ENCODE measurements at regions not wholly inside any gene's neighbourhood (a gene's known extent, or its start where the extent isn't known, plus 50 kb on each side); places are given as distances from the start of the nearest gene placed in this dataset.

DNA sequence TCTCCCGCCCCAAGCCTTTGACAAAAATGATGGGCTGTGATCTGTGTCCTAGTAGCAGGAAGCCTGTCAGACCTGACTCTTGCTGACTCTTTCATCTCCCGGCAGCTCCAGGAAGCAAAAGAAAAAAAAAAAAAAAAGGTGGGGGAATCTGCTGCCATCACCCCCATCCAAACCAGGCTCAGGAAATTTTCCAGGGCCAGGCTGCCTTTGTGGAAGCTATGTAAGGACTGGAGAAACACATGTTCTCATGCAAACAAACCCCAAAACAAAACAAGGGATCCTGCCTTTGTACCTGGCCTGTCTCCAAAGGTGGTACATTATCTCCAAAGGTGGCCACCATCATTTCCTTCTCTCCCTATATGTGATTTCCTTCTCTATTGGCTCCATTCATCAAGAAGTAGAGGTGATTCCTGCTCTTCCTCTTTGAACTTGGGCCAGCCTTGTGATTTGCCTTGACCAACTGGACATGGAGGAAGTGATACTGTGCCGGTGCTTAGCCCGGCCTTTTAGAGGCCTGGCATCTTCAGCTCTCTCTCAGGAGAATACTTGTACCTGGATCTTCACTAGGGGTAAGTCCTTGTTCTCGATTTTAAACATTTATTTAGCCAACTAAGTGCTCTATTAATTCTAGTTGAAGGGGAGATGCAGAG lies 192.2 kb upstream of the SVIL start:
- TF ChIP-seq, protein P1, sequence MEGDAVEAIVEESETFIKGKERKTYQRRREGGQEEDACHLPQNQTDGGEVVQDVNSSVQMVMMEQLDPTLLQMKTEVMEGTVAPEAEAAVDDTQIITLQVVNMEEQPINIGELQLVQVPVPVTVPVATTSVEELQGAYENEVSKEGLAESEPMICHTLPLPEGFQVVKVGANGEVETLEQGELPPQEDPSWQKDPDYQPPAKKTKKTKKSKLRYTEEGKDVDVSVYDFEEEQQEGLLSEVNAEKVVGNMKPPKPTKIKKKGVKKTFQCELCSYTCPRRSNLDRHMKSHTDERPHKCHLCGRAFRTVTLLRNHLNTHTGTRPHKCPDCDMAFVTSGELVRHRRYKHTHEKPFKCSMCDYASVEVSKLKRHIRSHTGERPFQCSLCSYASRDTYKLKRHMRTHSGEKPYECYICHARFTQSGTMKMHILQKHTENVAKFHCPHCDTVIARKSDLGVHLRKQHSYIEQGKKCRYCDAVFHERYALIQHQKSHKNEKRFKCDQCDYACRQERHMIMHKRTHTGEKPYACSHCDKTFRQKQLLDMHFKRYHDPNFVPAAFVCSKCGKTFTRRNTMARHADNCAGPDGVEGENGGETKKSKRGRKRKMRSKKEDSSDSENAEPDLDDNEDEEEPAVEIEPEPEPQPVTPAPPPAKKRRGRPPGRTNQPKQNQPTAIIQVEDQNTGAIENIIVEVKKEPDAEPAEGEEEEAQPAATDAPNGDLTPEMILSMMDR (IDR thresholded peaks at IDR 0.05; ENCODE audit: low read depth, low read length): no peak
- Histone ChIP-seq H3K27ac (no peak overlapping the region), H3K4me1 (ENCODE audit: low read depth) (peaks cover 7% of the 10 kb centered on the region), H3K9me3 (ENCODE audit: low read depth) (no peaks in the 10 kb centered on the region), H3K27me3 (no peaks in the 10 kb centered on the region), H3K4me3 (no peak overlapping the region), H3K36me3 (no peaks in the 10 kb centered on the region)
- no peak for DNase-seq (ENCODE audit: low read depth in 1 of 2, low spot score in 1 of 2)

DNA sequence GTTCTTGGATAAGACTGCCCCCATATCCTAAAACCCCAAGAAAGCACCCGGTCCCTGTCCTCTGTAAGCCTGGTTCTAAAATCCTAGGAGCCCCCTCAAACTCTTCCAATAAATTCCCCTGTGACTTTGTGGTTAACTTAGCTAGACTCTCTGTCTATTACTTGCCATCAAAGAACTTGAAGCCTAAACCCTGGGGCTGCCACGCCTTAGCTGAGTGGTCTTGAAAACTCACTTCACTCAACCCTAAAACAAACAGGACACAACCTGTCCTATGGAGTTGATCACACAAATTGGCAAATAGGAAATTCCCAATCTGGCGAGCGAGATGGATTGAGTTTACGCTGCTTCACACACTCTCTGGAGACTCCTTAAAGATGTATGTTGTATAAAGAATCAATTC lies 191.4 kb upstream of the SVIL start:
- Histone ChIP-seq H3K9me3 (ENCODE audit: low read depth) (no peaks in the 10 kb centered on the region), H3K36me3 (no peaks in the 10 kb centered on the region), H3K4me3 (no peak overlapping the region), H3K4me1 (ENCODE audit: low read depth) (peaks cover 14% of the 10 kb centered on the region), H3K27me3 (no peaks in the 10 kb centered on the region), H3K27ac (no peak overlapping the region)
- DNase-seq (ENCODE audit: low read depth in 1 of 2, low spot score in 1 of 2): no peak
- TF ChIP-seq, protein P1 (IDR thresholded peaks at IDR 0.05; ENCODE audit: low read depth, low read length): no peak

DNA sequence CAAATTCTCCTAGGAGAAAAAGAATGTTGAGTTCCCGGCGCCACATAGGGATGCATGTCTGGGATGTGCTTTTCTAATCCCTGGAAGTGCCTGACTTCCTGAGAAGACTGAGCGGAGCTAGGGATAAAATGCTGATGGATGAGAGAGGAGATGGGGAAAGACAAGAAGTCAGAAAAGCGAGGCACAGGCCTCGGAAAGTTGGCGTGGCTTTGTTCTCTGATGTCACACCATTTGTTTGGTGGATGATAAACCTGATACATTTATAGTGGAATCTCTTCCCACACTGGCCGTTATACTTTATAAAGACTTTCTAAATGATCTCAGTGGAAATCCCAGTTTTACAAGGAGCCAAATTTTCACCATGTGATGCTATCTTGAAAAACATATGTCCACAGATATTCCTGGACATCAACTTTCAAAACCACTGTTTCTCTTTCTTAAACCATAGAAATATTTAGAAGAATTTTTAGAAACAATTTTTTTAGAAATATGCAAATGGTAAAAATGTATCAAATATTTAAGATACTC lies 188.8 kb upstream of the SVIL start:
- Histone ChIP-seq H3K27me3 (no peaks in the 10 kb centered on the region), H3K4me3 (no peak overlapping the region), H3K4me1 (ENCODE audit: low read depth) (peaks cover 9% of the 10 kb centered on the region), H3K9me3 (ENCODE audit: low read depth) (no peaks in the 10 kb centered on the region), H3K27ac (no peak overlapping the region), H3K36me3 (no peaks in the 10 kb centered on the region)
- no peak for DNase-seq (ENCODE audit: low read depth in 1 of 2, low spot score in 1 of 2)
- TF ChIP-seq, protein P1 (IDR thresholded peaks at IDR 0.05; ENCODE audit: low read depth, low read length): no peak

DNA sequence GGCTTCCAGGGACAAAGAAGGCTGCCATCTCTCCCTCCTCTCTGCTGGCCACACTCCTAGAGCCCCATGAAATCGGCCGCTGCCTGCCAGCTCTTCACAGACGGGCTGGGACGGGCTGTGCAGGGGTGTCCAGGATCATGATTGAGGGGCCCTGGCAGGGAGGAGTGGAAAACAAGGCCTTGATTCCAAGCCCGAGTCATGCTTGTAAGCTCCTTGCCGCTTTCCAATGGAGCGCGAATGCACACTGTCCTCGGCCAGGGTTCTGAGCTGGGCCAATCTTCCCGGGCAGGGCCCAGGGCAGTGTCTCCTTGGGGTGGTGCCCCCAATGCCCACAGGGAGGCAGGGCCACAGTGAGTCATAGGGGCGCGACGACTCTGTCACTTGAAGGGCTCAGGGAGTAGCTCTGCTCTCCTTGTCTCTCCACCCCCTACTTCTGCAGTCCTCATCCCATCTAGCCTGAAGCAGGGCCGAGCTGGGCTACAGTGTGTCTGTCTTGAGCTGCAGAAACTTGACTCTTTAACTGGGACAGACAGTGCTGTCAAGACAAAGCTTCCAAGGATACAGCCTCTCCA lies 186.2 kb upstream of the SVIL start:
- DNase-seq (ENCODE audit: low read depth in 1 of 2, low spot score in 1 of 2): no peak
- Histone ChIP-seq H3K27me3 (no peaks in the 10 kb centered on the region), H3K4me1 (ENCODE audit: low read depth) (peaks cover 9% of the 10 kb centered on the region), H3K4me3 (no peak overlapping the region), H3K36me3 (no peaks in the 10 kb centered on the region), H3K9me3 (ENCODE audit: low read depth) (no peaks in the 10 kb centered on the region), H3K27ac (no peak overlapping the region)
- TF ChIP-seq, protein P1 (IDR thresholded peaks at IDR 0.05; ENCODE audit: low read depth, low read length): no peak

DNA sequence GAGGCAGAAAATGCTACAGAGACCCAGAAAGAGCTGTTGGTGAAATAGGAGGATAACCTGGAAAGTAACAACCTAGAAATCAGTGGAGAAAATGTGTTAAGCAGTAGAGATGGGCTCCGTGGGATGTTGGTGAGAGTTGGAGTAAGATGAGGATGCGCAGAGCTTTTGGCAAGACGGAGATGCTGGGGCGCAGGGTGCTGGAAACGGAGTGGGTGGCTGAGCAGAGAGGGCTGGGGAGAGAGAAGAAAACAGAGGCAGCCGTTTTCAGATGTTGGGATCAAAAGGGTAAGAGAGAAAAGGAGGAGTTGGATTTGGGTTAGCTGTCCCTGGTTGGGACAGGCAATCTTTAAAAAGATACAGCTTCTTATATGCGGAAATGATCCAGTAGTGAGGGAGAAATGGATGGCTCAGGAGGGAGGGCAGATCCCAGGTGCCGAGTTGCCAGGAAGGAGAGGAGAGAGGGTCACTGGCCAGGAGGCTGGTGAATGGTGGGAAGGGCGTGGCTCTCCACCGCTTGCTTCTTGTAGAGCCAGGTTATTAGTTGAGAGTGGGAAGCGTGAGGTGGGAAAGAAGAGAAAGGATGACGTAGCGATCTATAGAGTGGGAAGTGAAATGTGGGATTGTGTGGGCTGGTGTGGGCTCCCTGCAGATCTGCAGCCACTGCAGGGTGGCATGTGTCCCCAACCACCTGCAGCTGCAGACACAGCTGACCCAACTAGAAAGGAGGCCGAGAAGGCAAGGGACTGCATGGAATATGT lies 182.2 kb upstream of the SVIL start:
- no peak overlapping the region for H3K27ac ChIP-seq
- TF ChIP-seq, protein P1 (IDR thresholded peaks at IDR 0.05; ENCODE audit: low read depth, low read length): no peak
- H3K9me3 ChIP-seq (ENCODE audit: low read depth): no peaks in the 10 kb centered on the region
- H3K27me3 ChIP-seq: no peaks in the 10 kb centered on the region
- no peak for DNase-seq (ENCODE audit: low read depth in 1 of 2, low spot score in 1 of 2)
- no peak overlapping the region for H3K4me3 ChIP-seq
- H3K36me3 ChIP-seq: no peaks in the 10 kb centered on the region
- peaks cover 9% of the 10 kb centered on the region for H3K4me1 ChIP-seq (ENCODE audit: low read depth)

Data from cardiac muscle cell (in vitro differentiated cells and primary cell).